OCI-LY3 (cell line): ENCODE measurements at regions not wholly inside any gene's neighbourhood (a gene's known extent, or its start where the extent isn't known, plus 50 kb on each side); places are given as distances from the start of the nearest gene placed in this dataset.

ENCODE experiments used
- H2AFZ ChIP-seq: fragments of 200-600, 300-600 bp; shearing (Covaris generic); 2 replicates; pipeline ENCODE4 v1.6.0; 2014; ENCODE audit warnings: antibody characterized with exemption, low read depth, low read length
- H3K27ac ChIP-seq: fragments of 200-600, 300-600 bp; sonication (generic); 2 replicates; pipeline ENCODE4 v1.5.1; 2014; ENCODE audit warnings: mild to moderate bottlenecking, low read length, moderate library complexity, mixed read lengths
- H3K27me3 ChIP-seq: fragments of 200-600, 300-600 bp; sonication (generic); 2 replicates; pipeline ENCODE4 v1.6.1; 2014; ENCODE audit warnings: low read depth, low read length, mixed read lengths
- H3K36me3 ChIP-seq: fragments of 200-600, 300-600 bp; sonication (generic); replicated peaks from 2 replicates; pipeline ENCODE3; 2014; ENCODE audit warnings: low read depth, low read length, mixed read lengths
- H3K4me1 ChIP-seq: fragments of 300-600, 200-600 bp; sonication (generic); 2 replicates; pipeline ENCODE4 v1.6.1; 2014; ENCODE audit warnings: low read length, mixed read lengths
- H3K4me2 ChIP-seq: fragments of 200-600, 300-600 bp; sonication (generic); 2 replicates; pipeline ENCODE4 v1.6.1; 2014; ENCODE audit warnings: low read length, mixed read lengths
- H3K4me3 ChIP-seq: fragments of 300-600, 200-600 bp; sonication (generic); 2 replicates; pipeline ENCODE4 v1.5.1; 2014; ENCODE audit warnings: antibody characterized with exemption, mild to moderate bottlenecking, low read length, moderate library complexity
- H3K79me2 ChIP-seq: fragments of 300-600, 200-600 bp; shearing (Covaris generic); 2 replicates; pipeline ENCODE4 v1.6.1; 2014; ENCODE audit warnings: mild to moderate bottlenecking, low read length, mixed read lengths
- H3K9ac ChIP-seq: fragments of 300-600, 200-600 bp; shearing (Covaris generic); 2 replicates; pipeline ENCODE4 v1.6.0; 2014; ENCODE audit warnings: mild to moderate bottlenecking, low read length, moderate library complexity
- H3K9me3 ChIP-seq: fragments of 200-600, 300-600 bp; shearing (Covaris generic); 2 replicates; pipeline ENCODE4 v1.6.1; 2014; ENCODE audit warnings: low read length, mixed read lengths; ENCODE audit not compliant: insufficient read depth
- H4K20me1 ChIP-seq: fragments of 200-600, 300-600 bp; sonication (generic); 2 replicates; pipeline ENCODE4 v1.6.1; 2016; ENCODE audit warnings: low read length, mixed read lengths; ENCODE audit not compliant: insufficient read depth
- CTCF ChIP-seq: fragments of 200-600, 300-600 bp; sonication (generic); IDR thresholded peaks from 2 replicates; pipeline ENCODE4 v1.5.1; 2014; ENCODE audit warnings: antibody characterized with exemption, low read length, low read depth
- EZH2phosphoT487 ChIP-seq: fragments of 200-600 bp; shearing (Covaris generic); IDR thresholded peaks from 2 replicates; pipeline ENCODE4 v1.6.1; 2018; ENCODE audit warnings: antibody characterized with exemption, mixed run types, low read depth

GRCh38 chr12:67826148-67826547 is 163.1 kb upstream of the IFNG-AS1 start:
- no peak overlapping the region for H3K9ac ChIP-seq
- H3K4me3 ChIP-seq: no peak overlapping the region
- H3K4me2 ChIP-seq: no peak overlapping the region
- no peaks in the 10 kb centered on the region for H3K9me3 ChIP-seq
- no peaks in the 10 kb centered on the region for H3K4me1 ChIP-seq
- no peaks in the 10 kb centered on the region for H3K27me3 ChIP-seq
- no peaks in the 10 kb centered on the region for H3K79me2 ChIP-seq
- no peak for TF ChIP-seq CTCF
- no peak for TF ChIP-seq EZH2phosphoT487
- H2AFZ ChIP-seq: no peak overlapping the region
- no peaks in the 10 kb centered on the region for H4K20me1 ChIP-seq
- no peaks in the 10 kb centered on the region for H3K36me3 ChIP-seq
- no peak overlapping the region for H3K27ac ChIP-seq

- Histone ChIP-seq H3K4me2 (no peak overlapping the region), H4K20me1 (no peaks in the 10 kb centered on the region), H2AFZ (no peak overlapping the region), H3K36me3 (no peaks in the 10 kb centered on the region), H3K79me2 (no peaks in the 10 kb centered on the region), H3K9ac (no peak overlapping the region), H3K4me3 (no peak overlapping the region), H3K27me3 (no peaks in the 10 kb centered on the region), H3K27ac (no peak overlapping the region), H3K4me1 (no peaks in the 10 kb centered on the region), H3K9me3 (no peaks in the 10 kb centered on the region)
- TF ChIP-seq CTCF (no peak), EZH2phosphoT487 (no peak)
These were observed 162.1 kb upstream of the IFNG-AS1 start for GRCh38 chr12:67826946-67827720.

- TF ChIP-seq EZH2phosphoT487 (no peak), CTCF (no peak)
- Histone ChIP-seq H2AFZ (no peak overlapping the region), H3K79me2 (no peaks in the 10 kb centered on the region), H3K27ac (no peak overlapping the region), H3K4me2 (no peak overlapping the region), H3K4me1 (no peaks in the 10 kb centered on the region), H3K36me3 (no peaks in the 10 kb centered on the region), H3K9ac (no peak overlapping the region), H3K9me3 (no peaks in the 10 kb centered on the region), H3K4me3 (no peak overlapping the region), H3K27me3 (no peaks in the 10 kb centered on the region), H4K20me1 (no peaks in the 10 kb centered on the region)
These were observed 161.3 kb upstream of the IFNG-AS1 start for GRCh38 chr12:67827820-67828383.

- no peak overlapping the region for H2AFZ ChIP-seq
- H3K27me3 ChIP-seq: no peaks in the 10 kb centered on the region
- no peaks in the 10 kb centered on the region for H3K79me2 ChIP-seq
- no peak overlapping the region for H3K4me3 ChIP-seq
- H3K9me3 ChIP-seq: no peaks in the 10 kb centered on the region
- H3K4me2 ChIP-seq: no peak overlapping the region
- TF ChIP-seq EZH2phosphoT487 (no peak), CTCF (no peak)
- H3K27ac ChIP-seq: no peak overlapping the region
- H3K36me3 ChIP-seq: no peaks in the 10 kb centered on the region
- H4K20me1 ChIP-seq: no peaks in the 10 kb centered on the region
- H3K9ac ChIP-seq: no peak overlapping the region
- no peaks in the 10 kb centered on the region for H3K4me1 ChIP-seq
These were observed 159.4 kb upstream of the IFNG-AS1 start for GRCh38 chr12:67829896-67830295.
